ENCODE measurements at regions not wholly inside any gene's neighbourhood (a gene's known extent, or its start where the extent isn't known, plus 50 kb on each side); places are given as distances from the start of the nearest gene placed in this dataset.

DNA sequence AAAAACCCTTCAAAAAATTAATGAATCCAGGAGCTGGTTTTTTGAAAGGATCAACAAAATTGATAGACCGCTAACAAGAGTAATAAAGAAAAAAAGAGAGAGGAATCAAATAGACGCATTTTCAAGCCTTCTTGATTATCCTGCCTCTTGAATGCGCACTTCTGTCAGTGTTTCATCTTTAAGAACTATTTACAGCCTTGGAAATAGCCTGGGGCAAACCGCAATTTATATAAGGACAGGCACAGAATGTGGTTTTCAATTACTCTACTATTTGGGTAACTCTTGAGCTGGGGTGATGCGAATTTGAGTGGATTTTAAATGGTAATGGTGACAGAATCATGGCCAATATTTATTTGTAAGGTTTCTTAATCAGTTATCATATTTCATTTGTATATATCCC, 179.1 kb upstream of the OTX2 start:
- TF ChIP-seq, protein P1, sequence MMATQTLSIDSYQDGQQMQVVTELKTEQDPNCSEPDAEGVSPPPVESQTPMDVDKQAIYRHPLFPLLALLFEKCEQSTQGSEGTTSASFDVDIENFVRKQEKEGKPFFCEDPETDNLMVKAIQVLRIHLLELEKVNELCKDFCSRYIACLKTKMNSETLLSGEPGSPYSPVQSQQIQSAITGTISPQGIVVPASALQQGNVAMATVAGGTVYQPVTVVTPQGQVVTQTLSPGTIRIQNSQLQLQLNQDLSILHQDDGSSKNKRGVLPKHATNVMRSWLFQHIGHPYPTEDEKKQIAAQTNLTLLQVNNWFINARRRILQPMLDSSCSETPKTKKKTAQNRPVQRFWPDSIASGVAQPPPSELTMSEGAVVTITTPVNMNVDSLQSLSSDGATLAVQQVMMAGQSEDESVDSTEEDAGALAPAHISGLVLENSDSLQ (IDR thresholded peaks at IDR 0.05), result no peak
- TF ChIP-seq, protein P2, sequence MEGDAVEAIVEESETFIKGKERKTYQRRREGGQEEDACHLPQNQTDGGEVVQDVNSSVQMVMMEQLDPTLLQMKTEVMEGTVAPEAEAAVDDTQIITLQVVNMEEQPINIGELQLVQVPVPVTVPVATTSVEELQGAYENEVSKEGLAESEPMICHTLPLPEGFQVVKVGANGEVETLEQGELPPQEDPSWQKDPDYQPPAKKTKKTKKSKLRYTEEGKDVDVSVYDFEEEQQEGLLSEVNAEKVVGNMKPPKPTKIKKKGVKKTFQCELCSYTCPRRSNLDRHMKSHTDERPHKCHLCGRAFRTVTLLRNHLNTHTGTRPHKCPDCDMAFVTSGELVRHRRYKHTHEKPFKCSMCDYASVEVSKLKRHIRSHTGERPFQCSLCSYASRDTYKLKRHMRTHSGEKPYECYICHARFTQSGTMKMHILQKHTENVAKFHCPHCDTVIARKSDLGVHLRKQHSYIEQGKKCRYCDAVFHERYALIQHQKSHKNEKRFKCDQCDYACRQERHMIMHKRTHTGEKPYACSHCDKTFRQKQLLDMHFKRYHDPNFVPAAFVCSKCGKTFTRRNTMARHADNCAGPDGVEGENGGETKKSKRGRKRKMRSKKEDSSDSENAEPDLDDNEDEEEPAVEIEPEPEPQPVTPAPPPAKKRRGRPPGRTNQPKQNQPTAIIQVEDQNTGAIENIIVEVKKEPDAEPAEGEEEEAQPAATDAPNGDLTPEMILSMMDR (IDR thresholded peaks at IDR 0.05 in 2 of 3, conservative IDR thresholded peaks at IDR 0.05 in 1 of 3; ENCODE audit: insufficient read depth in 2 of 3, low read depth in 1 of 3, low read length in 3 of 3), result no peak
- no peak for TF ChIP-seq ZBTB7A (IDR thresholded peaks at IDR 0.05; ENCODE audit: borderline replicate concordance, control insufficient read depth, low read depth, low read length)

All from K562 (cell line).